Vagina (tissue), 2 donors: ENCODE measurements at regions not wholly inside any gene's neighbourhood (a gene's known extent, or its start where the extent isn't known, plus 50 kb on each side); places are given as distances from the start of the nearest gene placed in this dataset.

Source experiments
- DNase-seq, 2 donors: peaks; one replicate each; pipeline ENCODE4 v3.0.0-alpha.2; 2017; ENCODE audit errors: extremely low spot score in 2 of 2
- H3K27ac ChIP-seq: fragments of 200-600 bp; sonication (generic); one replicate; pipeline ENCODE4 v1.5.1; 2019
- H3K27me3 ChIP-seq: fragments of 200-600 bp; sonication (generic); one replicate; pipeline ENCODE4 v1.5.1; 2019
- H3K36me3 ChIP-seq, 2 donors: fragments of 200-600 bp; sonication (generic); one replicate each; pipeline ENCODE4 v1.5.1; 2017 to 2019
- H3K4me1 ChIP-seq: fragments of 200-600 bp; sonication (generic); one replicate; pipeline ENCODE4 v1.5.1; 2019
- H3K4me3 ChIP-seq, 2 donors: fragments of 200-600 bp; sonication (generic); 1 replicate in 1 of 2; 2 replicates in 1 of 2; pipeline ENCODE4 v1.5.1; 2016 to 2019
- H3K9me3 ChIP-seq: fragments of 200-600 bp; sonication (generic); one replicate; pipeline ENCODE4 v1.5.1; 2019
- CTCF ChIP-seq, 3 experiments: fragments of 450-650 bp in 2 of 3; fragments of 200-600 bp in 1 of 3; sonication (generic) in 1 of 3; IDR thresholded peaks; one replicate each; pipeline ENCODE4 v1.5.1; 2017 to 2019; ENCODE audit warnings: antibody characterized with exemption in 3 of 3, mild to moderate bottlenecking in 2 of 3, moderate library complexity in 2 of 3
- POLR2A ChIP-seq, 2 donors: fragments of 450-650 bp; IDR thresholded peaks; one replicate each; pipeline ENCODE4 v1.6.1; 2017; ENCODE audit warnings: antibody characterized with exemption in 2 of 2, mild to moderate bottlenecking in 2 of 2, moderate library complexity in 2 of 2
- POLR2AphosphoS5 ChIP-seq, 2 donors: sonication (generic); formaldehyde crosslinking; IDR thresholded peaks; one replicate each; pipeline ENCODE4 v1.9.0; 2017; ENCODE audit warnings: antibody characterized with exemption in 2 of 2, mild to moderate bottlenecking in 2 of 2, low read depth in 1 of 2; ENCODE audit not compliant: insufficient read depth in 1 of 2
- intact Hi-C: fragments of 100-400 bp; cut with DNase I; formaldehyde crosslinking; loops from one replicate; pipeline ENCODE4 v1.15.1; 2023

DNA sequence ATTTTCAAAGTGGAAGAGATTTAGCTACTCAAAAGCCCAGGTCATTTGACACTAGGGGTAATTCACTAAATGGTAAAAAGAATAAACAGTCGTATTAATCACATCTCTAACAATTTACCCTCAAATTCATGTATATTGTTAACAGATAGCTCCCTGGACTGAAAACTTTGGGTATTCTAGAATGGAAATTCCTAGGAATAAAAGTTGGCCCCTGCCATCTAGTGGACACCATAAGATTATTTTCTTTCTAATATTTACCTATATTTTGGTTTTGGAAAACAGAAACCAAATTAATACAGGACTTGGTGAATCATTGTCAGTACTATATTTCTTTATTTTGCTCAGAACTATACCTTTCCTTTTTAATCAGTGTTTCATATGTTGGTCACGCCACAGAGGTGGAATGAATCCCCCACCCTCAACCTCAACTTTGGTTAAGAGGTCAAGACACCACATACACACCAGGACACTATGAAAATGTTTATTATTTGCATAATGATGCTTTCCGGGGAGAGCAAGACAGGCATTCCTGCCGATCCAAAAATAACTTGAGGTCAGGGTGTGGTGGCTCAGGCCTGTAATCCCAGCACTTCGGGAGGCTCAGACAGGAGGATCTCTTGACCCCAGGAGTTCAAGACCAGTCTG, 96.2 kb upstream of the APOOL start:
- intact Hi-C loops, result loop anchor here (5.0 kb wide), 1 partner anchor 180 kb away; no protein-coding TSS in a partner anchor
- Histone ChIP-seq H3K27me3 (no peaks in the 10 kb centered on the region), H3K4me3 (no peak overlapping the region), H3K36me3 (no peaks in the 10 kb centered on the region), H3K4me1 (no peaks in the 10 kb centered on the region), H3K9me3 (no peaks in the 10 kb centered on the region), H3K27ac (no peak overlapping the region)
- no peak for TF ChIP-seq CTCF (IDR thresholded peaks at IDR 0.05)
- TF ChIP-seq POLR2AphosphoS5 (IDR thresholded peaks at IDR 0.05; ENCODE audit: insufficient read depth in 1 of 2, low read depth in 1 of 2), result no peak
- TF ChIP-seq POLR2A (IDR thresholded peaks at IDR 0.05), result no peak
- DNase-seq, result no peak

DNA sequence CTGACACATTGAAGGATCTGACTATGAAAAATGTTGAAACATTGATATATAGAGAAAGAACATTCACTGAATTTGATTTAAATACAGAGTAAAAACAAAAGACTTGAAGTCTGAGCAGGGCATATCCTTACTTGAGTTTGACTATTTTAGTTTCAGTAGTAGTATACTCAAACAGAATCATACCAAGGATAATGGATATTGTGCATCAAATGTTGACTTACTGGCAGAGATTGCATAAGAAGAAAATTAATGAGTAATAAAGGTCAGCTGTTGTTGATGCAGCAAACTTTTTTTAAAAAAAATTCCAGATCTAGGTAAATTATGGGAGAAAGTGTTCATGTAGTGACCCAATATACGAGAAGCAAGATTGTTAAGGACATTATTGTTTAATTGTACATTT, 94.5 kb upstream of the APOOL start:
- Histone ChIP-seq H3K27me3 (no peaks in the 10 kb centered on the region), H3K36me3 (no peaks in the 10 kb centered on the region), H3K27ac (no peak overlapping the region), H3K9me3 (no peaks in the 10 kb centered on the region), H3K4me1 (no peaks in the 10 kb centered on the region), H3K4me3 (no peak overlapping the region)
- DNase-seq, result no peak
- intact Hi-C loops, result loop anchor here (5.0 kb wide), 1 partner anchor 182 kb away; no protein-coding TSS in a partner anchor
- TF ChIP-seq POLR2A (IDR thresholded peaks at IDR 0.05), result no peak
- TF ChIP-seq POLR2AphosphoS5 (IDR thresholded peaks at IDR 0.05; ENCODE audit: insufficient read depth in 1 of 2, low read depth in 1 of 2), result no peak
- no peak for TF ChIP-seq CTCF (IDR thresholded peaks at IDR 0.05)

- Histone ChIP-seq H3K4me1 (no peaks in the 10 kb centered on the region), H3K36me3 (no peaks in the 10 kb centered on the region), H3K27ac (no peak overlapping the region), H3K4me3 (no peak overlapping the region), H3K27me3 (no peaks in the 10 kb centered on the region), H3K9me3 (no peaks in the 10 kb centered on the region)
- no peak for DNase-seq
- intact Hi-C loops, result no loop called here
- no peak for TF ChIP-seq CTCF (IDR thresholded peaks at IDR 0.05)
- TF ChIP-seq POLR2A (IDR thresholded peaks at IDR 0.05), result no peak
- no peak for TF ChIP-seq POLR2AphosphoS5 (IDR thresholded peaks at IDR 0.05; ENCODE audit: insufficient read depth in 1 of 2, low read depth in 1 of 2)
Measured at GRCh38 chrX:84924624-84925023, 79.1 kb upstream of the APOOL start.

- TF ChIP-seq POLR2A (IDR thresholded peaks at IDR 0.05) (no peak), POLR2AphosphoS5 (IDR thresholded peaks at IDR 0.05; ENCODE audit: insufficient read depth in 1 of 2, low read depth in 1 of 2) (no peak)
- H3K27ac ChIP-seq, result no peak overlapping the region
- no peaks in the 10 kb centered on the region for H3K27me3 ChIP-seq
- no peaks in the 10 kb centered on the region for H3K36me3 ChIP-seq
- H3K9me3 ChIP-seq, result no peaks in the 10 kb centered on the region
- intact Hi-C loops, result no loop called here
- DNase-seq, result no peak
- no peak overlapping the region for H3K4me3 ChIP-seq
- no peaks in the 10 kb centered on the region for H3K4me1 ChIP-seq
Measured at GRCh38 chrX:84932814-84933213, 70.9 kb upstream of the APOOL start.

GRCh38 chrX:84933956-84934556, 69.6 kb upstream of the APOOL start:
- TF ChIP-seq POLR2A (IDR thresholded peaks at IDR 0.05), result no peak
- TF ChIP-seq CTCF (IDR thresholded peaks at IDR 0.05), result no peak
- no peak for TF ChIP-seq POLR2AphosphoS5 (IDR thresholded peaks at IDR 0.05; ENCODE audit: insufficient read depth in 1 of 2, low read depth in 1 of 2)
- H3K27me3 ChIP-seq, result no peaks in the 10 kb centered on the region
- no peak overlapping the region for H3K27ac ChIP-seq
- intact Hi-C loops, result no loop called here
- no peaks in the 10 kb centered on the region for H3K9me3 ChIP-seq
- H3K4me3 ChIP-seq, result no peak overlapping the region
- no peak for DNase-seq
- no peaks in the 10 kb centered on the region for H3K4me1 ChIP-seq
- no peaks in the 10 kb centered on the region for H3K36me3 ChIP-seq
